H1 (cell line): ENCODE measurements at regions not wholly inside any gene's neighbourhood (a gene's known extent, or its start where the extent isn't known, plus 50 kb on each side); places are given as distances from the start of the nearest gene placed in this dataset.
A peak's percentile ranks its signal among the peaks of the same experiment; 100 is the strongest.

Source experiments
- CTCF ChIA-PET: fragments of 300-600 bp; sonication (Branson Sonifier 250); formaldehyde crosslinking; loops from one replicate; lab custom pipeline; 2021; ENCODE audit not compliant: partially characterized antibody; lab: Charles Lee
- POLR2A ChIA-PET: fragments of 300-600 bp; sonication (Branson Sonifier 250); formaldehyde crosslinking; loops from one replicate; lab custom pipeline; 2021; ENCODE audit warnings: inconsistent platforms; ENCODE audit not compliant: partially characterized antibody; lab: Charles Lee
- DNase-seq, 2 experiments: peaks; one replicate each; pipeline versions ENCODE4 v3.0.0 to v3.0.0-alpha.2; 2010 to 2022; ENCODE audit warnings: low spot score in 2 of 2, low read depth in 1 of 2, mixed read lengths in 1 of 2
- FAIRE-seq: peaks from 2 replicates; lab custom pipeline; 2011; peaks lifted over from hg19 to GRCh38; lab: Jason Lieb, UNC
- H2AFZ ChIP-seq: 2 replicates; pipeline ENCODE4 v1.8.1; 2012; ENCODE audit warnings: low read length, inconsistent platforms
- H2AK5ac ChIP-seq: 2 replicates; pipeline ENCODE4 v1.6.1; 2013; ENCODE audit warnings: low read depth, low read length
- H2BK120ac ChIP-seq: replicated peaks from 2 replicates; pipeline ENCODE3; 2013; ENCODE audit warnings: low read depth, low read length, inconsistent platforms
- H2BK12ac ChIP-seq: 2 replicates; pipeline ENCODE4 v1.6.1; 2013; ENCODE audit warnings: low read depth, low read length
- H2BK15ac ChIP-seq: 2 replicates; pipeline ENCODE4 v1.6.1; 2013; ENCODE audit warnings: low read length
- H2BK20ac ChIP-seq: 2 replicates; pipeline ENCODE4 v1.6.1; 2013; ENCODE audit warnings: low read length
- H2BK5ac ChIP-seq: 2 replicates; pipeline ENCODE4 v1.6.1; 2013; ENCODE audit warnings: low read depth, low read length
- H3K14ac ChIP-seq: 2 replicates; pipeline ENCODE4 v1.6.1; 2013; ENCODE audit warnings: inconsistent platforms; ENCODE audit not compliant: insufficient read length
- H3K18ac ChIP-seq: 2 replicates; pipeline ENCODE4 v1.6.1; 2013; ENCODE audit warnings: low read length; ENCODE audit errors: extremely low read depth
- H3K23ac ChIP-seq: 2 replicates; pipeline ENCODE4 v1.6.1; 2013; ENCODE audit warnings: inconsistent platforms; ENCODE audit not compliant: insufficient read length
- H3K23me2 ChIP-seq: 2 replicates; pipeline ENCODE4 v1.6.1; 2013; ENCODE audit warnings: low read depth, low read length
- H3K27ac ChIP-seq: 2 replicates; pipeline ENCODE4 v1.6.1; 2011; ENCODE audit warnings: low read depth, low read length, inconsistent platforms
- H3K27me3 ChIP-seq, 4 experiments: replicated peaks in 1 of 4; 1 replicate in 1 of 4; 2 replicates in 3 of 4; pipeline versions ENCODE4 v1.6.1 to v1.8.1; 2011 to 2013; ENCODE audit warnings: low read length in 3 of 4, mild to moderate bottlenecking in 3 of 4, inconsistent platforms in 2 of 4, mixed read lengths in 2 of 4, moderate library complexity in 1 of 4; ENCODE audit not compliant: control insufficient read depth in 3 of 4, insufficient read depth in 3 of 4; ENCODE audit errors: extremely low read depth in 1 of 4
- H3K36me3 ChIP-seq, 4 experiments: 2 replicates each; pipeline versions ENCODE4 v1.6.1 to v1.8.1; 2011 to 2013; ENCODE audit warnings: mild to moderate bottlenecking in 4 of 4, low read length in 3 of 4, moderate library complexity in 2 of 4, control low read depth in 1 of 4, inconsistent platforms in 1 of 4; ENCODE audit not compliant: insufficient read depth in 4 of 4, control insufficient read depth in 2 of 4
- H3K4ac ChIP-seq: replicated peaks from 2 replicates; pipeline ENCODE3; 2013; ENCODE audit warnings: low read length, low read depth, mixed read lengths, inconsistent platforms; ENCODE audit not compliant: insufficient read length
- H3K4me1 ChIP-seq, 4 experiments: replicated peaks in 1 of 4; 1 replicate in 1 of 4; 2 replicates in 3 of 4; pipeline versions ENCODE4 v1.6.1 to v1.8.1; 2011 to 2013; ENCODE audit warnings: low read length in 3 of 4, inconsistent platforms in 2 of 4, mixed read lengths in 1 of 4; ENCODE audit not compliant: insufficient read depth in 4 of 4, control insufficient read depth in 3 of 4
- H3K4me2 ChIP-seq, 2 experiments: 2 replicates each; pipeline versions ENCODE4 v1.6.1 to v1.8.1; 2011 to 2013; ENCODE audit warnings: low read depth in 2 of 2, low read length in 2 of 2, control low read depth in 1 of 2, inconsistent platforms in 1 of 2, mild to moderate bottlenecking in 1 of 2; ENCODE audit not compliant: insufficient read depth in 1 of 2
- H3K4me3 ChIP-seq, 4 experiments: fragments of 200-600, 300-600 bp in 1 of 4; sonication (generic), shearing (Covaris generic), sonication (Bioruptor Twin) in 1 of 4; 2 replicates each; pipeline versions ENCODE4 v1.5.1 to v1.8.1; 2011 to 2016; ENCODE audit warnings: low read length in 4 of 4, low read depth in 3 of 4, control low read depth in 2 of 4, inconsistent platforms in 2 of 4, mild to moderate bottlenecking in 2 of 4, mixed read lengths in 1 of 4, moderate library complexity in 1 of 4; ENCODE audit not compliant: insufficient read depth in 2 of 4; ENCODE audit errors: extremely low read depth in 1 of 4
- H3K56ac ChIP-seq: replicated peaks from 2 replicates; pipeline ENCODE3; 2013; ENCODE audit warnings: low read depth, mild to moderate bottlenecking, mixed read lengths, low read length, inconsistent platforms; ENCODE audit not compliant: insufficient read length
- H3K79me1 ChIP-seq: 2 replicates; pipeline ENCODE4 v1.6.1; 2013; ENCODE audit warnings: low read depth, low read length, control low read depth
- H3K79me2 ChIP-seq, 2 experiments: 2 replicates each; pipeline versions ENCODE4 v1.6.1 to v1.8.1; 2012 to 2013; ENCODE audit warnings: low read length in 2 of 2, mild to moderate bottlenecking in 2 of 2, inconsistent platforms in 1 of 2; ENCODE audit not compliant: insufficient read depth in 2 of 2, control insufficient read depth in 1 of 2
- H3K9ac ChIP-seq, 4 experiments: replicated peaks in 1 of 4; 1 replicate in 1 of 4; 2 replicates in 3 of 4; pipeline versions ENCODE4 v1.6.1 to v1.8.1; 2011 to 2013; ENCODE audit warnings: low read depth in 3 of 4, low read length in 3 of 4, control low read depth in 2 of 4, mild to moderate bottlenecking in 2 of 4, moderate library complexity in 2 of 4, inconsistent platforms in 1 of 4; ENCODE audit errors: extremely low read depth in 1 of 4
- H3K9me3 ChIP-seq, 2 experiments: 2 replicates each; pipeline versions ENCODE4 v1.6.1 to v1.8.1; 2012 to 2013; ENCODE audit warnings: mild to moderate bottlenecking in 2 of 2, moderate library complexity in 2 of 2, control low read depth in 1 of 2, inconsistent platforms in 1 of 2, low read depth in 1 of 2, low read length in 1 of 2, mixed read lengths in 1 of 2; ENCODE audit not compliant: insufficient read depth in 2 of 2
- H4K20me1 ChIP-seq, 2 experiments: replicated peaks in 1 of 2; 2 replicates each; pipeline versions ENCODE3 to v1.8.1; 2011 to 2013; ENCODE audit warnings: inconsistent platforms in 2 of 2, low read length in 2 of 2, mild to moderate bottlenecking in 1 of 2; ENCODE audit not compliant: insufficient read depth in 2 of 2, control insufficient read depth in 1 of 2
- H4K5ac ChIP-seq: 2 replicates; pipeline ENCODE4 v1.6.1; 2013; ENCODE audit warnings: low read length, low read depth, mixed read lengths, inconsistent platforms; ENCODE audit not compliant: insufficient read length
- H4K8ac ChIP-seq: 2 replicates; pipeline ENCODE4 v1.8.0; 2013; ENCODE audit warnings: mild to moderate bottlenecking, moderate library complexity, low read length, inconsistent platforms; ENCODE audit not compliant: insufficient read depth; ENCODE audit errors: extremely low read depth
- H4K91ac ChIP-seq: replicated peaks from 2 replicates; pipeline ENCODE3; 2013; ENCODE audit warnings: low read length, mixed read lengths, inconsistent platforms; ENCODE audit not compliant: insufficient read length
- BACH1 ChIP-seq: IDR thresholded peaks from 2 replicates; pipeline ENCODE4 v1.6.1; 2012; ENCODE audit warnings: low read length, improper control_type of control experiment
- CTCF ChIP-seq, 3 experiments: IDR thresholded peaks; 1 replicate in 2 of 3; 2 replicates in 1 of 3; pipeline versions ENCODE4 v1.5.1 to v1.6.1; 2011; ENCODE audit warnings: low read length in 3 of 3, mild to moderate bottlenecking in 3 of 3, inconsistent platforms in 2 of 3, low read depth in 1 of 3, moderate library complexity in 1 of 3; ENCODE audit not compliant: insufficient read depth in 1 of 3; ENCODE audit errors: control extremely low read depth in 1 of 3
- PHF8 ChIP-seq: fragments of 200-600 bp; sonication (generic); conservative IDR thresholded peaks from 2 replicates; pipeline ENCODE4 v1.7.1; 2012; ENCODE audit warnings: low read depth, mild to moderate bottlenecking, inconsistent platforms, low read length, moderate library complexity
- RAD21 ChIP-seq, 2 experiments: IDR thresholded peaks in 1 of 2; conservative IDR thresholded peaks in 1 of 2; 2 replicates each; pipeline ENCODE4 v1.6.1; 2011; ENCODE audit warnings: low read depth in 2 of 2, low read length in 2 of 2, improper control_type of control experiment in 1 of 2, inconsistent platforms in 1 of 2, mild to moderate bottlenecking in 1 of 2, moderate library complexity in 1 of 2
- WGBS, 2 experiments: shearing (Covaris generic) in 1 of 2; methylation state at CpG; one replicate each; pipeline versions ENCODE4 v1.1.6 to v1.1.7; 2013 to 2015; ENCODE audit warnings: low lambda C conversion rate in 2 of 2, mixed read lengths in 2 of 2, inconsistent platforms in 1 of 2, low coverage in 1 of 2, missing lambda C conversion rate in 1 of 2; ENCODE audit not compliant: insufficient replicate concordance in 2 of 2, insufficient coverage in 1 of 2, insufficient read length in 1 of 2; ENCODE audit errors: extremely low coverage in 1 of 2, missing lambda C conversion rate in 1 of 2; 5-methylcytosine and 5-hydroxymethylcytosine counted together

GRCh38 chr2:219998107-219998506 lies 370.7 kb downstream of the SLC4A3 start:
- H3K27me3 ChIP-seq: no peaks in the 10 kb centered on the region
- H2BK20ac ChIP-seq: no peak overlapping the region
- H3K14ac ChIP-seq: no peak overlapping the region
- H4K91ac ChIP-seq: no peak overlapping the region
- H3K79me2 ChIP-seq: no peaks in the 10 kb centered on the region
- H3K23ac ChIP-seq: no peak overlapping the region
- H3K4ac ChIP-seq: no peak overlapping the region
- WGBS, 2 experiments: 72% methylated on average over 3 of the region's 3 CpGs; no CpG with 5 or more reads in 1 of the 2 experiments
- H3K4me2 ChIP-seq: no peak overlapping the region
- H4K5ac ChIP-seq: no peak overlapping the region
- H3K4me1 ChIP-seq: peaks cover 0 to 5% (median 4%) of the 10 kb centered on the region in 4 experiments; a peak in 3 of 7 replicates
- no peak overlapping the region for H3K9ac ChIP-seq
- H3K23me2 ChIP-seq: no peaks in the 10 kb centered on the region
- no peaks in the 10 kb centered on the region for H3K36me3 ChIP-seq
- H2AK5ac ChIP-seq: 0 out of 2 replicates have a peak overlapping the region, but pooled peaks have one; percentile 30
- H2BK120ac ChIP-seq: no peak overlapping the region
- no peak overlapping the region for H4K8ac ChIP-seq
- H3K56ac ChIP-seq: no peak overlapping the region
- peak in 1 of 2 experiments; percentile 51 for DNase-seq
- no peaks in the 10 kb centered on the region for H3K79me1 ChIP-seq
- H2BK5ac ChIP-seq: no peak overlapping the region
- ChIA-PET CTCF (interaction anchor here (0.6 to 6.7 kb wide), 39 partner anchors 8 to 1351 kb away, joined by 3 to 71 read pairs (median 4); no protein-coding TSS in a partner anchor), POLR2A (no interaction called here)
- no peak overlapping the region for H2AFZ ChIP-seq
- no peak overlapping the region for H3K18ac ChIP-seq
- TF ChIP-seq CTCF (IDR thresholded peaks at IDR 0.05; ENCODE audit: control extremely low read depth in 1 of 3, insufficient read depth in 1 of 3, low read depth in 1 of 3, low read length in 3 of 3): peak; percentile 14 to 41 (median 31); a peak in 3 of 4 replicates
- TF ChIP-seq BACH1: no peak
- TF ChIP-seq RAD21 (IDR thresholded peaks at IDR 0.05 in 1 of 2, conservative IDR thresholded peaks at IDR 0.05 in 1 of 2; ENCODE audit: low read depth in 2 of 2, low read length in 2 of 2): peak; percentile 42 to 57
- TF ChIP-seq PHF8: no peak
- no peaks in the 10 kb centered on the region for H3K9me3 ChIP-seq
- H2BK12ac ChIP-seq: no peak overlapping the region
- no peaks in the 10 kb centered on the region for H4K20me1 ChIP-seq
- no peak overlapping the region for H2BK15ac ChIP-seq
- no peak overlapping the region for H3K27ac ChIP-seq
- no peak overlapping the region for H3K4me3 ChIP-seq
- no peak for FAIRE-seq
